ENCODE measurements at regions not wholly inside any gene's neighbourhood (a gene's known extent, or its start where the extent isn't known, plus 50 kb on each side); places are given as distances from the start of the nearest gene placed in this dataset.

- no peak for DNase-seq (ENCODE audit: low spot score)
Measured at GRCh38 chr3:106176734-106177133, 307.9 kb upstream of the CBLB start.

GRCh38 chr3:106182950-106183511 lies 314.2 kb upstream of the CBLB start:
- DNase-seq (ENCODE audit: low spot score): no peak

- DNase-seq (ENCODE audit: low spot score): peak; percentile 14
Measured at GRCh38 chr3:106183762-106184391, 315.1 kb upstream of the CBLB start.

GRCh38 chr3:106184540-106185457 lies 316.0 kb upstream of the CBLB start:
- no peak for DNase-seq (ENCODE audit: low spot score)

GRCh38 chr3:106185949-106186348 lies 317.1 kb upstream of the CBLB start:
- DNase-seq (ENCODE audit: low spot score): no peak

GRCh38 chr3:106190296-106190695 lies 321.5 kb upstream of the CBLB start:
- no peak for DNase-seq (ENCODE audit: low spot score)

DNA sequence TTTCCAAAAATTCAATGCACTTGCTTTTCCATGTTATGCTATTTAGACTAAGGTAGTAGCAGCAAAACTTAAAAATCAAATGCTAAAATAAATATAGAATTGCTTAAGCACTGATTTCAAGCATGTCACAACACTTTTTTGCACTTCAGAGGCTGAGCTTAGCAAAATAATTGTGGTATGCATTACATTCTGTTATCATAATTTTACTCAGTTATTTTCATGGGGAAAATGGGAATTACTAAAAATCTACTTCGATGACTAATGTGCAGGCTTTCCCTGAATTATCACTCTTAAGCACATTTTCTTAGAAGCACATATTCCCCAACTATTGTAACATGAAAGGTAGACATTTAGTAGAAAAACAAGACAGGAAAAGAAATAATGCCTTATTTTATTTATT lies 322.4 kb upstream of the CBLB start:
- no peak for DNase-seq (ENCODE audit: low spot score)

- no peak for DNase-seq (ENCODE audit: low spot score)
Measured at GRCh38 chr3:106191913-106192312, 323.1 kb upstream of the CBLB start.

DNA sequence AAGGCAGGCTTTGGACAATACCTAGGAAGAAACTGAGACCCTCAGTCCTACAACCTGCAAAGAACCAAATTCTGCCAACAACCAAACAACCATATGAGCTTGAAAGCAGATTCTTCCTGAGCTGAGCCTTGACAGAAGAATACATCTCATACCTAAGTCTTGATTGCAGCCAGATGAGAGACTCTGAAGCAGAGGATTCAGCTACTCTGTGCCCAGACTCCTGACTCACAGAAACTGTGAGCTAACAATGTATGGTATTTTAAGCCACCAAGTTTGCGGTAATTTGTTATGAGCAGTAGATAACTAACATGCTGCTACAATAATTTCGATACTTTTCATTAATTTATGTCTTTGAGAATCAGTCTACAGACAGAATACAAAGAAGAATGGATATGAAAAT lies 325.1 kb upstream of the CBLB start:
- DNase-seq (ENCODE audit: low spot score): no peak

DNA sequence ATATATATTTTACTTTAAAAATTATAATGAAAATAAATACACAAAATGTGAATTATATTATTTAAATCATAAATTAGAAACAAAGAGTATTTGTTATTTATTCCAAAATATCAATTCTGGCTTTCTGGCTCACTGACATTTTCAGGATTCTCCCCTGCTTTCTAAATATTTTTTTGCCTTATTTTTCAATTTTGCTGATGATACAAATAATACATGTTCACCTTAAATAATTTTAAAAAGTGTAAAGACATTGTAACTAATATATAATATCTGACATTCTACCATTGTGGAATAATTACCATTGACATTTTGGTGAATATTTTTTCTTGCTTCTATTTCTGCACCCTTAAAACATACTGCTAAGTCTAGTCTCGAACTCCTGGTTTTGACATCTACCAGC lies 325.9 kb upstream of the CBLB start:
- no peak for DNase-seq (ENCODE audit: low spot score)

DNA sequence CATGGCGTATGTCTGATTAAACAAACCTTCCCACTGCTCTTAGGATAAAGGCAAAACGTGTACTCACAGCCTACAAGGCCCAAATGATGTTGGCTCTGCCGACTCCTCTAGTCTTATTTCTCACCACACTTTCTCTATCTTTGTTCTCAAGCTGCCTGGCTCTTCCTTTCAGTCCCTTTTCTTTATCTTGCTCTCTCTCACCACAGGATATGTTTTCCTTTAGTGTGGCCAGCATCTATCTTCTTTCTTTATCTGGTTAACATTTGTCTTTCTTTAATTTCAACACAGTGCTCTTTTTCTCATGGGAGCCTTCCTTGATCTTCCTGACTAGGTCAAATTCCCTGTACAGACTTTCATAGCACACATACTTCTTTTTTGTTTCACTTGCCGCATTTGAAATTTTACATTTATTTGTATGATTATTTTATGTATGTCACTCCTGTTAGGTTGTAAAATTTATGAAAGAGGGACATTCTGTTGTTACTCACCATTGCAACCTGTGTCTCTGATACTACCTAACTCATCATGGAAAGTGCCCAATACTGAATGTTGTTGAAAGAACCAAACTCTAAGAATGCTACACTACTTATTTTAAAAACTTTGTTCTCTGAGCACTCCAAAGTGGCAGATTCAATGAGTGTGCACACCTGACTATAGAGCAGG lies 328.9 kb upstream of the CBLB start:
- no peak for DNase-seq (ENCODE audit: low spot score)

DNA sequence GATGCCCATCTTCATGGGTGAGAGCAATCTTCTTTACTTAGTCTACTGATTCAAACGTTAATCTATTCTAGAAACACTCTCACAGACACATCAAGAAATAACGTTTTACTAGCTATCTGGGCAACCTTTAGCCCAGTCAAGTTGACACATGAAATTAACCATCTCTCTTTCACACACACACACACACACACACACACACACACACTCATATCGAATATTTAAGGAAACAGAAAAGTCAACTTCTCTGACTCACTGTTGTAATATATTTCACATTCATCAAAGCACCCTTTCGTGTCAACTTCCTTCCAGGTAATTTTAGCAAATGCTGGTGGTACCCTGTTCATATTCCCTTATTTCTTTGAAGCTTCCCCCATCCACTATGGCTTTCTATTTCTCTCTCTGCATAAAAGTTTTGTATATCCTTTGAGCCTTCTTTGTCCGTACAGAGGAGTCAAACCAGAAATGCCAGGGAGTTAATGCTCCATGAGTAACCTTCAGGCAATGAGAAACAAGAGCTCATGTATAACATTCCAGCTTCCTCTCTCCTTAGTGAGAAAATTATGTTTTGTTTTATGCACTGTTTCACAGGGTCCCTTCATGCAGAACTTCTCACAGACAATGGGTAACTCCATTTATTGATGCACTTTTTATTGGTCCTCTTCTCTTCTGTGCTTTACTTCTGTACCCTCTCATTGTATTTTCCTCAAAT lies 335.5 kb upstream of the CBLB start:
- DNase-seq (ENCODE audit: low spot score): no peak

DNA sequence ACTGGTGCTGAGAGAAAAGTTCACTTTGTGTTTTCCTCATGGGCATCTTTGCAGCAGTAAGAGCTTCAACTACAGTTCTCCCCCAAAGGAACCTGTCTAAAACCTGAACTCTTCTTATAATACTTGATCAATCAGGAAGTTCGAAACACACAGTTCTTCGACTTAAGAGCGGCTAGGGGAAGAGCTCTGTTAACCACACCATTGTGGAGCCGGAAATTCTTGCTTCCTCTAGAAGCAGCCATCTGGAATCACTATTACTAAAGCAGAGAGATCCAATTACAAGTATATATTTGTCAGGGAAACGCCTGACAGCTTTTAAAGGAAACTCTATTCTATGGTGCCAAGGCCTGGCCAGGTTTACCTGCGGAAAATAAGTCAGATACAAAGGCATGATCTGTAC lies 337.3 kb upstream of the CBLB start:
- DNase-seq (ENCODE audit: low spot score): no peak

DNA sequence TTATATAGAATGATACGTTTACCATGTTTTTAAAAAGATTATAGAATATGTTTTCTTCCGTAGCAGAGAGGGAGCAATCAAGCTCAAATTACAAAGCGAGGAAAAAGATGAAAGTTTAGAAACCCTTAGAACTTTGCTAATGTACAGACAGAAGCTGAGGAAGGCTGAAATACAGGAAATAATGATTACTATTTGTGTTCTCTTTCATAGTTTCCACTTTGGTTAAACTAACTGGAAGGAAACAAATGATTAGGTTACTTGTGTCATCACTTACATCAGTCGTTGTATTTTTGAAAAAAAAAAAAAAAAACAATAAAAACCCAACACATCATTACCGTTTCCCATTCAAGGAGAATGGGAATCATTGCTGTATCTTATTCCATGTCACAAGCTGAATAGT lies 337.8 kb upstream of the CBLB start:
- DNase-seq (ENCODE audit: low spot score): no peak

DNA sequence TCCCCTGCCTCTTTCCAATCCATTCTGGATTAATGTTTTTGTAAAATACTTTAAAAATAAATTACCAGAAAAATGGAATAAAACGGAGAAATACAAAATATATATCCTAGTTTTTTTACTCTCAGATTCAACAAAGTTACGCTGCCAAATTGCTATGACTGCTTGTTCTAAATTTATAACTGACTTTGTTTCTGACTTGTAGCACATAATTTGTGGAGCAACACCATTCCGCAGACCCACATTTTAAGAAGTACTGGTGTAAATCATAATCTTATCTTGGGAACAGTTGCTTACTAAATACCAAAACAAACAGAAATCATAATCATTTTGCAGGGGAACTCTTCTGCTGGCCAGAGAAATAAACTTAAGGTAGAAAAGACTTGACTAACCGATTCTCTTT lies 339.4 kb upstream of the CBLB start:
- DNase-seq (ENCODE audit: low spot score): no peak

- DNase-seq (ENCODE audit: low spot score): no peak
Measured at GRCh38 chr3:106208967-106209366, 340.2 kb upstream of the CBLB start.

DNA sequence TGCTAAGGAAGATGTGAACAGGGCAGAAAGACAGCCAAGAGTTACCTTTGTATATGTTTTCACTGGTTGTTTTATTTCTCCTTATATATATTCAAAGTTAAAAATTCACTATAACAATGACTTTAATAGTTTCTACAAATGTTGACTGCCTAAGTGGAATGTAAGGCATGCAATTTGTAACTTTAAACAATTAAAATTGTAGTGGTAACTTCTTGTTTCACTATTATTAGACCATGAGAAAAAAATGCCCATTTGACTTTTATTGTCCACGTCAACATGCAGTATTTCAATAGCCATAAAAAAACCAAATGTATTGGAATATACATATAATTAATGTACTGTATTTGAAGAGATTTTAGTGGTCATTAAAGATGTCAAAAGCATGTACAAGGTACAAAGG lies 340.7 kb upstream of the CBLB start:
- no peak for DNase-seq (ENCODE audit: low spot score)

DNA sequence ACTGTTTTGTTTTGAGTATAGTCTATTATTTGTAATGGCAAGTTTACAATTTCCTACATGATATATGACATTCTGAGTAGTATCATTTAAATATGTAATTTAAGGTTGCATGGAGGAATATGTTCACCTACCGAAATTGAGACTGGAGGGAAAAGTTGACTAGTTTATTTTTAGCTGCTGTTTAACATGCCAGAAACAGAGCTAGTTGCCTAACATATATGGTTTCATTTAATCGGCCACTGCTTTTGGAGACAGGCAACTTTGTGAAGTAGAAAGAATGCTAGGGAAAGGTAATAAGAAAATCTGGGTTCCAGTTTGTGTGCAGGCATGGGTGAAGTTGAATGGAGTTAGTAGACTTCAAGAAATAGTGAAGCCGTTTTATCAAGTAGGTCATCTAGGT lies 342.1 kb upstream of the CBLB start:
- DNase-seq (ENCODE audit: low spot score): no peak

- DNase-seq (ENCODE audit: low spot score): peak; percentile 14
Measured at GRCh38 chr3:106212665-106213222, 343.9 kb upstream of the CBLB start.

DNA sequence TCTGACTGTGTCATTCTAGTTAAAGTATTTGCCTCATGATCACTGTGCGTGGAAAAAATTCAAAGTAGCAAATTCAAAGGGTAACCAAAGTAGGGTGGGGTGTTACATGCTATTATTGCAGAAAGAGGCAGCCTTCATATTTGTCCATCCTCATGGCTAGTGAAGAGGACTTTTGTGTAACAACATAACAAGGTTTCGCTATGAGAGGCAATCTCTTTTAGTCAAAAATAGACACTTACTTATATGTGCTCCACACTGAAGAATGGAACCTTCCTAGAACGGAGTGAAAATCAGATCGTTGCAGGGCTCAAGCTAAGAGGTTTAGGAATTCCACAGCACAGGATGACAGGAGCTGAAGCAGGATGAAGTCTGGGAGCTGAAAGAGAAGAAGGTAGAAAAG lies 345.1 kb upstream of the CBLB start:
- DNase-seq (ENCODE audit: low spot score): no peak

GRCh38 chr3:106214641-106215040 lies 345.8 kb upstream of the CBLB start:
- no peak for DNase-seq (ENCODE audit: low spot score)

- DNase-seq (ENCODE audit: low spot score): no peak
Measured at GRCh38 chr3:106215047-106215446, 346.2 kb upstream of the CBLB start.

Data from LoVo (cell line).